ENCODE measurements at regions not wholly inside any gene's neighbourhood (a gene's known extent, or its start where the extent isn't known, plus 50 kb on each side); places are given as distances from the start of the nearest gene placed in this dataset.

GRCh38 chr2:125874564-125874963 is 781.4 kb upstream of the GYPC start:
- TF ChIP-seq CTCF (conservative IDR thresholded peaks at IDR 0.05; ENCODE audit: low read depth, low read length) (no peak), EZH2 (IDR thresholded peaks at IDR 0.05; ENCODE audit: low read length, unreplicated experiment) (no peak), EZH2phosphoT487 (IDR thresholded peaks at IDR 0.05; ENCODE audit: borderline replicate concordance, low read length) (no peak)
